KMS-11 (cell line): ENCODE measurements at regions not wholly inside any gene's neighbourhood (a gene's known extent, or its start where the extent isn't known, plus 50 kb on each side); places are given as distances from the start of the nearest gene placed in this dataset.

Experiments
- H2AFZ ChIP-seq: fragments of 200-600 bp; sonication (generic); 2 replicates; pipeline ENCODE4 v1.6.1; 2016; ENCODE audit warnings: antibody characterized with exemption, mixed run types, low read depth
- H3K27ac ChIP-seq: fragments of 200-600 bp; sonication (generic); 2 replicates; pipeline ENCODE4 v1.6.1; 2016; ENCODE audit warnings: mild to moderate bottlenecking, mixed run types
- H3K27me3 ChIP-seq: fragments of 200-600 bp; sonication (generic); 2 replicates; pipeline ENCODE4 v1.6.1; 2017; ENCODE audit warnings: mild to moderate bottlenecking, low read depth, mixed run types, moderate library complexity; ENCODE audit not compliant: insufficient read depth
- H3K36me3 ChIP-seq: fragments of 200-600 bp; sonication (generic); 2 replicates; pipeline ENCODE4 v1.6.1; 2017; ENCODE audit warnings: mild to moderate bottlenecking, mixed run types; ENCODE audit not compliant: insufficient read depth
- H3K4me1 ChIP-seq: fragments of 200-600 bp; sonication (generic); 2 replicates; pipeline ENCODE4 v1.6.1; 2016; ENCODE audit warnings: mild to moderate bottlenecking, low read depth, mixed run types; ENCODE audit not compliant: poor library complexity, severe bottlenecking
- H3K4me2 ChIP-seq: fragments of 200-600 bp; sonication (generic); 2 replicates; pipeline ENCODE4 v1.7.0; 2016; ENCODE audit warnings: mild to moderate bottlenecking, mixed run types
- H3K4me3 ChIP-seq: fragments of 200-600 bp; sonication (generic); IDR thresholded peaks from 2 replicates; pipeline ENCODE4 v1.6.1; 2017; ENCODE audit warnings: low read depth, low read length, mixed read lengths; ENCODE audit not compliant: insufficient read depth
- H3K79me2 ChIP-seq: fragments of 200-600 bp; sonication (generic); 2 replicates; pipeline ENCODE4 v1.6.1; 2016; ENCODE audit warnings: low read depth, mixed run types; ENCODE audit not compliant: insufficient read depth
- H3K9ac ChIP-seq: fragments of 200-600 bp; sonication (generic); 2 replicates; pipeline ENCODE4 v1.6.1; 2016; ENCODE audit warnings: mild to moderate bottlenecking, mixed run types
- H4K20me1 ChIP-seq: fragments of 200-600 bp; sonication (generic); 2 replicates; pipeline ENCODE4 v1.6.1; 2016; ENCODE audit warnings: mild to moderate bottlenecking, mixed run types; ENCODE audit not compliant: insufficient read depth
- TF ChIP-seq, protein P1 (sequence below): fragments of 200-600 bp; sonication (generic); conservative IDR thresholded peaks from 2 replicates; pipeline ENCODE4 v1.6.1; 2017; ENCODE audit warnings: low read depth, mild to moderate bottlenecking, antibody characterized with exemption, low read length, moderate library complexity, mixed read lengths

DNA sequence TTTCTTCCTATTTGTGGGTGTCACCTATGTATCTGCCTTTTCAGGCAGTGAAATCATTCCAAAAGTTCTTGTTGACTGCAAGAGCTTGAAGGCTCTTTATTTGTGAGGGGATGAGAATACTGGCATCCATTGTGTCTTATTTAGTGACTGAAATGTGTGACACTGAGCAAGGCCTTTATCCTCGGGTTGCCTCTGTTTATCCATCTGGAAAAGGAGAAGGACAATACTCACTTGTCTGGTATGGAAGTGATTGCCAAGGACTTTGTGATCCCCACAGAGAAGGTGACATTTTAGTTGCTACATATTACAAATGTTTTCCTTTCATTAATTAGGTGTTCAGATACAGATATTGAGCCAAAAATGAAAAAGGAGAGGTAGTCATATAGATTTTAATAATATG, 80.2 kb downstream of the ARRDC3 start:
- no peaks in the 10 kb centered on the region for H3K79me2 ChIP-seq
- TF ChIP-seq, protein P1, sequence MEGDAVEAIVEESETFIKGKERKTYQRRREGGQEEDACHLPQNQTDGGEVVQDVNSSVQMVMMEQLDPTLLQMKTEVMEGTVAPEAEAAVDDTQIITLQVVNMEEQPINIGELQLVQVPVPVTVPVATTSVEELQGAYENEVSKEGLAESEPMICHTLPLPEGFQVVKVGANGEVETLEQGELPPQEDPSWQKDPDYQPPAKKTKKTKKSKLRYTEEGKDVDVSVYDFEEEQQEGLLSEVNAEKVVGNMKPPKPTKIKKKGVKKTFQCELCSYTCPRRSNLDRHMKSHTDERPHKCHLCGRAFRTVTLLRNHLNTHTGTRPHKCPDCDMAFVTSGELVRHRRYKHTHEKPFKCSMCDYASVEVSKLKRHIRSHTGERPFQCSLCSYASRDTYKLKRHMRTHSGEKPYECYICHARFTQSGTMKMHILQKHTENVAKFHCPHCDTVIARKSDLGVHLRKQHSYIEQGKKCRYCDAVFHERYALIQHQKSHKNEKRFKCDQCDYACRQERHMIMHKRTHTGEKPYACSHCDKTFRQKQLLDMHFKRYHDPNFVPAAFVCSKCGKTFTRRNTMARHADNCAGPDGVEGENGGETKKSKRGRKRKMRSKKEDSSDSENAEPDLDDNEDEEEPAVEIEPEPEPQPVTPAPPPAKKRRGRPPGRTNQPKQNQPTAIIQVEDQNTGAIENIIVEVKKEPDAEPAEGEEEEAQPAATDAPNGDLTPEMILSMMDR = no peak
- H3K27me3 ChIP-seq = no peaks in the 10 kb centered on the region
- H3K36me3 ChIP-seq = no peaks in the 10 kb centered on the region
- H3K4me1 ChIP-seq = peaks cover 38% of the 10 kb centered on the region
- no peak overlapping the region for H3K4me3 ChIP-seq
- H2AFZ ChIP-seq = no peak overlapping the region
- no peaks in the 10 kb centered on the region for H4K20me1 ChIP-seq
- no peak overlapping the region for H3K9ac ChIP-seq
- no peak overlapping the region for H3K4me2 ChIP-seq
- H3K27ac ChIP-seq = no peak overlapping the region

DNA sequence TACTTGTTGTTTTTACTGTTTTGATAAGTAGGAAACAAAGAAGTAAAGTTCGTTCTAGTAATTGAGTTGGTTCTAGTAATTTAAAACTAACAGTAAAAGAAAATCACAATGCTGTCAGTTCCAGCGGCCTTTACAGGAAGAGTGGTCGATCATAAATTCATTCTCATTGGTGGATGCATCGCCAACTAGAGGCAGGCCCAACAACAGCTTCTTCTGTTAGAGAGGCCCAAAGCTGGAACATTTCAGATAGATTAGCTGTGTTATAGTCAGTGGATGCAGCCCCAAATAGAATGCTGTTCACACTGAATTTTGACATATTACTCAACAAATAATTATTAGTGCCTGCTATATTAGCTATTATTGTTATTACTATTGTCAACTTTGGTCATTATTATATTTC, 80.8 kb downstream of the ARRDC3 start:
- Histone ChIP-seq H4K20me1 (no peaks in the 10 kb centered on the region), H3K4me2 (no peak overlapping the region), H3K79me2 (no peaks in the 10 kb centered on the region), H2AFZ (no peak overlapping the region), H3K27me3 (no peaks in the 10 kb centered on the region), H3K36me3 (no peaks in the 10 kb centered on the region), H3K27ac (no peak overlapping the region), H3K4me3 (no peak overlapping the region), H3K9ac (no peak overlapping the region), H3K4me1 (peaks cover 32% of the 10 kb centered on the region)
- TF ChIP-seq, protein P1 = 0 out of 2 replicates have a peak, but pooled peaks have one; percentile 24

DNA sequence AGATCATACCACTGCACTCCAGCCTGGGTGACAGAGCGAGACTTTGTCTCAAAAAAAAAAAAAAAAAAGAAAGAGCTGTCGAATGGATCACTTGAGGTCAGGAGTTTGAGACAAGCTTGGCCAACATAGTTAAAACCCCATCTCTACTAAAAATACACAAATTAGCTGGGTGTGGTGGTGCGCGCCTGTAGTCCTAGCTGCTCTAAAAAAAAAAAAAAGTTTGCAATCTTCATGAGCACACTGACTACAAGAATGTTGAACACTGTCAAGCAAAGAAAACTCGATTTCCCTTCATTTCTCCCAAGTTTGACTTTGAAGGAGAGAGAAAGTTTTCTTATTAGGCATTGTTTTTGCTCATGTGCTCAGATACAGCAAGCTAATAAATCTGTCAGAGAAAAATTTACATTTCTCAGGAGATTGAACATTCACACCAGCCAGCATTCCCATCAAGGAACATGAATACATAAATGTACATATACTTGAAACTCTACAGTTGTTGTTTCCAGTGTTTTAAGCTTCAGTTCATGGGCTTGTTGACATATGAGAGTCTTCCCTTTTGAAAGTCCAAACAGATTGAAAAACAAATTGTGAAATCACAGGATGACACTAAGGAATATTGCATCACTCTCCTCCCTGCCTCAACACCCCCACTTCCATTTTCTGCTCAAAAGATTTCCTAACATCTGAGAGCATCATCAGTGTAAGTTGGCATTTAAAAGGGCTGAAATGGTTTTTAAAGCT, 81.8 kb downstream of the ARRDC3 start:
- H4K20me1 ChIP-seq = no peaks in the 10 kb centered on the region
- no peaks in the 10 kb centered on the region for H3K27me3 ChIP-seq
- no peak overlapping the region for H3K4me3 ChIP-seq
- TF ChIP-seq, protein P1 = no peak
- H3K79me2 ChIP-seq = no peaks in the 10 kb centered on the region
- no peak overlapping the region for H3K9ac ChIP-seq
- no peak overlapping the region for H3K27ac ChIP-seq
- no peaks in the 10 kb centered on the region for H3K36me3 ChIP-seq
- H2AFZ ChIP-seq = no peak overlapping the region
- H3K4me2 ChIP-seq = no peak overlapping the region
- H3K4me1 ChIP-seq = peaks cover 29% of the 10 kb centered on the region

DNA sequence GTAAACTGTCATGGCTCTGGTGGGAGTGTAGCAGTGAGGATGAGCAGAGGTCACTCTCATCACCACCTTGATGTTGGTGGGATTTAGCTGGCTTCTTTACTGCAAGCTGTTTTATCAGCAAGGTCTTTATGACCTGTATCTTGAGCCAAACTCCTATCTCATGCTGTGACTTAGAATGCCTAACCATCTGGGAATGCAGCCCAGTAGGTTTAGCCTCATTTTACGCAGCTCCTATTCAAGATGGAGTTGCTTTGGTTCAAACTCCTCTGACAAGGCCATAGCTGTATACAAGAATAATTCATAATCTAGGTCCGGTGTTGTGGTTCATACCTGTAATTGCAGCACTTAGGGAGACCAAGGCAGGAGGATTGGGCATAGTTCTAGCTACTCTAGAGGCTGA, 85.1 kb downstream of the ARRDC3 start:
- Histone ChIP-seq H2AFZ (no peak overlapping the region), H3K79me2 (no peaks in the 10 kb centered on the region), H3K4me1 (peaks cover 50% of the 10 kb centered on the region), H3K27me3 (no peaks in the 10 kb centered on the region), H4K20me1 (no peaks in the 10 kb centered on the region), H3K4me3 (no peak overlapping the region), H3K27ac (no peak overlapping the region), H3K9ac (no peak overlapping the region), H3K4me2 (no peak overlapping the region), H3K36me3 (no peaks in the 10 kb centered on the region)
- TF ChIP-seq, protein P1 = no peak
